ENCODE measurements at regions not wholly inside any gene's neighbourhood (a gene's known extent, or its start where the extent isn't known, plus 50 kb on each side); places are given as distances from the start of the nearest gene placed in this dataset.

DNA sequence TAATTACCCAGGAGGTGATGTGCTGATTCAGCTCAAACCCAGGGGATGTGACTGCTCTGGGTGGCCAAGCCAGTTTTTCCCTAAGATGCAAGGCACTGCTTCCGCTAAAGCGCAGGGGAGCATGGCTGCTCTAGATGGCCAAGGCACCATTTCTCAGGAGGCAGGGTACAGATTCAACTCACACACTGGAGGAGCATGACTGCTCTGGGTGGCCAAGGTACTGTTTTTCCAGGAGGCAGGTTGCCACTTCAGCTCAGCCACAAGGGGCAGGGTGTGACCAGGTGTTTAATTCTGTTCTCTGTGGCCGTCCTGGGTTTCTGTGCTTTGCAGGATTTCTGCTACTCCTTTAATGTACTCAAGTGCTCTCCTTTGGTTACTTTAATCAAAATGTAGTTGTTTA is 659.3 kb upstream of the ARRDC4 start (continued):
- TF ChIP-seq, protein P1, sequence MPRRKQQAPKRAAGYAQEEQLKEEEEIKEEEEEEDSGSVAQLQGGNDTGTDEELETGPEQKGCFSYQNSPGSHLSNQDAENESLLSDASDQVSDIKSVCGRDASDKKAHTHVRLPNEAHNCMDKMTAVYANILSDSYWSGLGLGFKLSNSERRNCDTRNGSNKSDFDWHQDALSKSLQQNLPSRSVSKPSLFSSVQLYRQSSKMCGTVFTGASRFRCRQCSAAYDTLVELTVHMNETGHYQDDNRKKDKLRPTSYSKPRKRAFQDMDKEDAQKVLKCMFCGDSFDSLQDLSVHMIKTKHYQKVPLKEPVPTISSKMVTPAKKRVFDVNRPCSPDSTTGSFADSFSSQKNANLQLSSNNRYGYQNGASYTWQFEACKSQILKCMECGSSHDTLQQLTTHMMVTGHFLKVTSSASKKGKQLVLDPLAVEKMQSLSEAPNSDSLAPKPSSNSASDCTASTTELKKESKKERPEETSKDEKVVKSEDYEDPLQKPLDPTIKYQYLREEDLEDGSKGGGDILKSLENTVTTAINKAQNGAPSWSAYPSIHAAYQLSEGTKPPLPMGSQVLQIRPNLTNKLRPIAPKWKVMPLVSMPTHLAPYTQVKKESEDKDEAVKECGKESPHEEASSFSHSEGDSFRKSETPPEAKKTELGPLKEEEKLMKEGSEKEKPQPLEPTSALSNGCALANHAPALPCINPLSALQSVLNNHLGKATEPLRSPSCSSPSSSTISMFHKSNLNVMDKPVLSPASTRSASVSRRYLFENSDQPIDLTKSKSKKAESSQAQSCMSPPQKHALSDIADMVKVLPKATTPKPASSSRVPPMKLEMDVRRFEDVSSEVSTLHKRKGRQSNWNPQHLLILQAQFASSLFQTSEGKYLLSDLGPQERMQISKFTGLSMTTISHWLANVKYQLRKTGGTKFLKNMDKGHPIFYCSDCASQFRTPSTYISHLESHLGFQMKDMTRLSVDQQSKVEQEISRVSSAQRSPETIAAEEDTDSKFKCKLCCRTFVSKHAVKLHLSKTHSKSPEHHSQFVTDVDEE (CRISPR knock-in tag; IDR thresholded peaks at IDR 0.05): no peak
- no peak for TF ChIP-seq ZC3H10 (CRISPR knock-in tag; IDR thresholded peaks at IDR 0.05)

DNA sequence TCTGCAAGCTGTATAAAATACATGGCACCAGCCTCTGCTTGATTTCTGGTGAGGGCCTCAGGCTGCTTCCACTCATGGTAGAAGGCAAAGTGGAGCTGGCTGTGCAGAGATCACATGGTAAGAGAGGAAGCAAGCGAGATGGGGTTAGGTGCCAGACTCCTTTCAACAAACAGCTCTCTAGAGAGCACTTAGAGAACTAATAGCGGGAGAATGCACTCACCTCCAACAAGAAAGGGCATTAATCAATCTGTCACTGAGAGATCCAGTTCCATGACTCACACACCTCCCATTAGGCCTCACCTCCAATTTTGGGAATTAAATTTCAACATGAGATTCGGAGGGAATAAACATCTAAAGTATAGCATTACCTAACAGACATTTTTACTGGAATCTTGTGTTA is 644.1 kb upstream of the ARRDC4 start:
- ATAC-seq: no peak
- TF ChIP-seq, protein P2, sequence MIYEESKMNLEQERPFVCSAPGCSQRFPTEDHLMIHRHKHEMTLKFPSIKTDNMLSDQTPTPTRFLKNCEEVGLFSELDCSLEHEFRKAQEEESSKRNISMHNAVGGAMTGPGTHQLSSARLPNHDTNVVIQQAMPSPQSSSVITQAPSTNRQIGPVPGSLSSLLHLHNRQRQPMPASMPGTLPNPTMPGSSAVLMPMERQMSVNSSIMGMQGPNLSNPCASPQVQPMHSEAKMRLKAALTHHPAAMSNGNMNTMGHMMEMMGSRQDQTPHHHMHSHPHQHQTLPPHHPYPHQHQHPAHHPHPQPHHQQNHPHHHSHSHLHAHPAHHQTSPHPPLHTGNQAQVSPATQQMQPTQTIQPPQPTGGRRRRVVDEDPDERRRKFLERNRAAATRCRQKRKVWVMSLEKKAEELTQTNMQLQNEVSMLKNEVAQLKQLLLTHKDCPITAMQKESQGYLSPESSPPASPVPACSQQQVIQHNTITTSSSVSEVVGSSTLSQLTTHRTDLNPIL (CRISPR knock-in tag; IDR thresholded peaks at IDR 0.05; ENCODE audit: low read depth): no peak
- no peak for TF ChIP-seq SNAI2 (CRISPR knock-in tag; IDR thresholded peaks at IDR 0.05)
- TF ChIP-seq ZNF8 (CRISPR knock-in tag; IDR thresholded peaks at IDR 0.05): no peak
- no peak for TF ChIP-seq ARNTL (CRISPR knock-in tag; IDR thresholded peaks at IDR 0.05; ENCODE audit: borderline replicate concordance, low read depth)
- TF ChIP-seq ZNF70 (CRISPR knock-in tag; IDR thresholded peaks at IDR 0.05): no peak
- no peak for TF ChIP-seq CSDC2 (CRISPR knock-in tag; IDR thresholded peaks at IDR 0.05)
- TF ChIP-seq BACH2 (CRISPR knock-in tag; IDR thresholded peaks at IDR 0.05; ENCODE audit: borderline replicate concordance): no peak
- TF ChIP-seq, protein P3, sequence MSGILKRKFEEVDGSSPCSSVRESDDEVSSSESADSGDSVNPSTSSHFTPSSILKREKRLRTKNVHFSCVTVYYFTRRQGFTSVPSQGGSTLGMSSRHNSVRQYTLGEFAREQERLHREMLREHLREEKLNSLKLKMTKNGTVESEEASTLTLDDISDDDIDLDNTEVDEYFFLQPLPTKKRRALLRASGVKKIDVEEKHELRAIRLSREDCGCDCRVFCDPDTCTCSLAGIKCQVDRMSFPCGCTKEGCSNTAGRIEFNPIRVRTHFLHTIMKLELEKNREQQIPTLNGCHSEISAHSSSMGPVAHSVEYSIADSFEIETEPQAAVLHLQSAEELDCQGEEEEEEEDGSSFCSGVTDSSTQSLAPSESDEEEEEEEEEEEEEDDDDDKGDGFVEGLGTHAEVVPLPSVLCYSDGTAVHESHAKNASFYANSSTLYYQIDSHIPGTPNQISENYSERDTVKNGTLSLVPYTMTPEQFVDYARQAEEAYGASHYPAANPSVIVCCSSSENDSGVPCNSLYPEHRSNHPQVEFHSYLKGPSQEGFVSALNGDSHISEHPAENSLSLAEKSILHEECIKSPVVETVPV (CRISPR knock-in tag; IDR thresholded peaks at IDR 0.05): no peak
- TF ChIP-seq TCF4 (CRISPR knock-in tag; IDR thresholded peaks at IDR 0.05; ENCODE audit: borderline replicate concordance): no peak
- TF ChIP-seq PPARA (CRISPR knock-in tag; IDR thresholded peaks at IDR 0.05; ENCODE audit: borderline replicate concordance): no peak
- TF ChIP-seq, protein P4, sequence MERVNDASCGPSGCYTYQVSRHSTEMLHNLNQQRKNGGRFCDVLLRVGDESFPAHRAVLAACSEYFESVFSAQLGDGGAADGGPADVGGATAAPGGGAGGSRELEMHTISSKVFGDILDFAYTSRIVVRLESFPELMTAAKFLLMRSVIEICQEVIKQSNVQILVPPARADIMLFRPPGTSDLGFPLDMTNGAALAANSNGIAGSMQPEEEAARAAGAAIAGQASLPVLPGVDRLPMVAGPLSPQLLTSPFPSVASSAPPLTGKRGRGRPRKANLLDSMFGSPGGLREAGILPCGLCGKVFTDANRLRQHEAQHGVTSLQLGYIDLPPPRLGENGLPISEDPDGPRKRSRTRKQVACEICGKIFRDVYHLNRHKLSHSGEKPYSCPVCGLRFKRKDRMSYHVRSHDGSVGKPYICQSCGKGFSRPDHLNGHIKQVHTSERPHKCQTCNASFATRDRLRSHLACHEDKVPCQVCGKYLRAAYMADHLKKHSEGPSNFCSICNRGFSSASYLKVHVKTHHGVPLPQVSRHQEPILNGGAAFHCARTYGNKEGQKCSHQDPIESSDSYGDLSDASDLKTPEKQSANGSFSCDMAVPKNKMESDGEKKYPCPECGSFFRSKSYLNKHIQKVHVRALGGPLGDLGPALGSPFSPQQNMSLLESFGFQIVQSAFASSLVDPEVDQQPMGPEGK (CRISPR knock-in tag; IDR thresholded peaks at IDR 0.05; ENCODE audit: borderline replicate concordance): no peak

DNA sequence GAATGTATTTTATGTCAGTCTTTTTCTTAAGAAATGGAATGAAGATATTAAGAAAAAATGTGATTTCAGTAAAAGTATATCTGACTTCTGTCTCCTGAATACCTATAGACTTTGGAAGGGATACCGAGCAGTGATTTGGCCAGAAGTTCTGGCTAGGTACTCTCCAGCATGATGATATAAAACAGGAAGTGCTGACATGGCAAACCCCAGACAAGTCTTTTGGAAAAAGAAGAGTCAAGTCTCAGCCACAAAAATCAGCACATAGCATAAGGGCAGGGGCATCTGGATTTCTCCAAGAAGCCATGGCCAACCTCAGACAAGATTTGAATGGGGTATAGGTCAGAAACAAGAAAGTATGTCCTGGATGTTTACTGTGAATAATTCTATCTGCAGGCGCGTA is 643.3 kb upstream of the ARRDC4 start:
- TF ChIP-seq SNAI2 (CRISPR knock-in tag; IDR thresholded peaks at IDR 0.05) (no peak), TOX (CRISPR knock-in tag; IDR thresholded peaks at IDR 0.05; ENCODE audit: borderline replicate concordance) (no peak)
- ATAC-seq: no peak

DNA sequence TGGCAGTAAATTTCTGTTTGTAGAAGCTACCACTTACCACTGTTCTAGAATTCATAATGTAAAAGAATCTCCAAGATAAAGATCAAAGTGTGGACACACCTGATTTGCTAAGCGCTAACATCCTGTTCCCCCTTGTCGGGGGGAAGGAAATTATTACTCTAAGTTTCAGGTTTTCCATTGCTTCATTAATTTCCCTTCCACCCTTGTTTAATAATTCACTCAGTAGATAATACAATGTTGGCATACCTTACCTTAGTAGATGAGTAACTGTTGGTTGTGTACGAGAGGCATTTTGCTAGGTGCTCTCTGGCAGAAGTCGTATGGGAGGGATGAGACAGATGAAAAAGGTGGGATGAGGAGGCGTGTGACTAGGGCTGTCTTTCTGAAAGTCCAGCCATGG is 641.2 kb upstream of the ARRDC4 start:
- TF ChIP-seq, protein P2 (CRISPR knock-in tag; IDR thresholded peaks at IDR 0.05; ENCODE audit: low read depth): no peak
- TF ChIP-seq RARB (CRISPR knock-in tag; IDR thresholded peaks at IDR 0.05) (no peak), CSDC2 (CRISPR knock-in tag; IDR thresholded peaks at IDR 0.05) (no peak), ZFP3 (CRISPR knock-in tag; IDR thresholded peaks at IDR 0.05) (no peak), TOX (CRISPR knock-in tag; IDR thresholded peaks at IDR 0.05; ENCODE audit: borderline replicate concordance) (no peak), OSR1 (CRISPR knock-in tag; IDR thresholded peaks at IDR 0.05) (no peak), ARNTL (CRISPR knock-in tag; IDR thresholded peaks at IDR 0.05; ENCODE audit: borderline replicate concordance, low read depth) (no peak), ZNF70 (CRISPR knock-in tag; IDR thresholded peaks at IDR 0.05) (no peak), TCF4 (CRISPR knock-in tag; IDR thresholded peaks at IDR 0.05; ENCODE audit: borderline replicate concordance) (no peak), SNAI2 (CRISPR knock-in tag; IDR thresholded peaks at IDR 0.05) (no peak)
- TF ChIP-seq, protein P1 (CRISPR knock-in tag; IDR thresholded peaks at IDR 0.05): no peak
- TF ChIP-seq, protein P4 (CRISPR knock-in tag; IDR thresholded peaks at IDR 0.05; ENCODE audit: borderline replicate concordance): no peak
- TF ChIP-seq, protein P5, sequence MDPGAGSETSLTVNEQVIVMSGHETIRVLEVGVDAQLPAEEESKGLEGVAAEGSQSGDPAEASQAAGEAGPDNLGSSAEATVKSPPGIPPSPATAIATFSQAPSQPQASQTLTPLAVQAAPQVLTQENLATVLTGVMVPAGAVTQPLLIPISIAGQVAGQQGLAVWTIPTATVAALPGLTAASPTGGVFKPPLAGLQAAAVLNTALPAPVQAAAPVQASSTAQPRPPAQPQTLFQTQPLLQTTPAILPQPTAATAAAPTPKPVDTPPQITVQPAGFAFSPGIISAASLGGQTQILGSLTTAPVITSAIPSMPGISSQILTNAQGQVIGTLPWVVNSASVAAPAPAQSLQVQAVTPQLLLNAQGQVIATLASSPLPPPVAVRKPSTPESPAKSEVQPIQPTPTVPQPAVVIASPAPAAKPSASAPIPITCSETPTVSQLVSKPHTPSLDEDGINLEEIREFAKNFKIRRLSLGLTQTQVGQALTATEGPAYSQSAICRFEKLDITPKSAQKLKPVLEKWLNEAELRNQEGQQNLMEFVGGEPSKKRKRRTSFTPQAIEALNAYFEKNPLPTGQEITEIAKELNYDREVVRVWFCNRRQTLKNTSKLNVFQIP (CRISPR knock-in tag; IDR thresholded peaks at IDR 0.05; ENCODE audit: borderline replicate concordance, low read depth): no peak
- no peak for ATAC-seq

Data from SK-N-SH treated with all-trans-retinoic acid at 6 μM for 48 hours (cell line).